SK-N-SH (cell line): ENCODE measurements at regions not wholly inside any gene's neighbourhood (a gene's known extent, or its start where the extent isn't known, plus 50 kb on each side); places are given as distances from the start of the nearest gene placed in this dataset.

Source experiments
- EP300 ChIP-seq, 2 experiments: IDR thresholded peaks; 2 replicates each; pipeline versions ENCODE4 v1.4.0 to v1.6.1; 2012; ENCODE audit warnings: borderline replicate concordance in 1 of 2, low read depth in 1 of 2, low read length in 1 of 2
- NRF1 ChIP-seq: IDR thresholded peaks from 2 replicates; pipeline ENCODE4 v1.6.1; 2012; ENCODE audit warnings: low read depth, mild to moderate bottlenecking, low read length
- RFX5 ChIP-seq: IDR thresholded peaks from 2 replicates; pipeline ENCODE4 v1.6.1; 2012; ENCODE audit warnings: mild to moderate bottlenecking, improper control_type of control experiment, low read length
- SMC3 ChIP-seq: IDR thresholded peaks from 2 replicates; pipeline ENCODE4 v1.6.1; 2012; ENCODE audit warnings: low read depth, low read length, improper control_type of control experiment

DNA sequence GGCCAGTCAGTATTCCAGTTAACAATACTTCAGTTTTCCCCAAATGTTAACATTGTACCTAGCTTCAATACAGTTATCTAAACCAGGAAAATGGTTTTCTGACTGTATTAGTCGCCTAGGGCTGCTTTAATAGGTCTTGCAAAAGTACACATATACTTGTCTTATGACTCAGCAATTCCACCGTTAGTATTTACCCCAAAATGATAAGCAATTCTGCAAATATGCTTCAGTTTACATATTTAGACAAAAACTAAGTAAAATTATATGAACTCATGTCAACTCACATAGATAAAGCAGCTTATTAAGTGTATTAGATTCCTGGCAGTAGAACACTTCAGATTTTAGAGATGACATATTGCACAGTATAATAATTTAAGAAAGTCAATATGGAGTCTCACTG lies 363.3 kb downstream of the ARL4A start:
- TF ChIP-seq SMC3 (no peak), EP300 (IDR thresholded peaks at IDR 0.05; ENCODE audit: borderline replicate concordance in 1 of 2, low read depth in 1 of 2, low read length in 1 of 2) (no peak), RFX5 (no peak), NRF1 (no peak)
